A549 (cell line): ENCODE measurements at regions not wholly inside any gene's neighbourhood (a gene's known extent, or its start where the extent isn't known, plus 50 kb on each side); places are given as distances from the start of the nearest gene placed in this dataset.

ENCODE experiments used
- ATAC-seq, 2 experiments: fragments of 200-7000 bp in 1 of 2; fragments of >200 bp in 1 of 2; cut with Nextera tagmentation in 1 of 2; cut with Tn5 transposase in 1 of 2; 3 replicates each; pipeline versions ENCODE4 v1.8.0 to v1.9.1; 2018 to 2020; ENCODE audit warnings: mild to moderate bottlenecking in 1 of 2, moderate library complexity in 1 of 2
- CTCF ChIA-PET: fragments of 300-600 bp; sonication (Branson Sonifier 250); formaldehyde crosslinking; extraction: SDS; loops from one replicate; lab custom pipeline; 2021; ENCODE audit warnings: antibody characterized with exemption, inconsistent platforms; lab: Yijun Ruan, JAX
- POLR2A ChIA-PET: fragments of 350-600 bp; formaldehyde crosslinking; extraction: SDS; loops from one replicate; lab custom pipeline; 2021; ENCODE audit warnings: antibody characterized with exemption, inconsistent platforms; lab: Yijun Ruan, JAX
- DNase-seq, 2 experiments: peaks; one replicate each; pipeline versions ENCODE4 v3.0.0 to v3.0.0-alpha.2; 2011 to 2016; ENCODE audit warnings: low read depth in 1 of 2, low spot score in 1 of 2
- FAIRE-seq: peaks from 2 replicates; lab custom pipeline; 2011; peaks lifted over from hg19 to GRCh38; lab: Jason Lieb, UNC
- H3K27ac ChIP-seq, 2 experiments: fragments of >200 bp; sonication (Bioruptor Twin); formaldehyde crosslinking; 3 replicates each; pipeline ENCODE4 v1.5.1; 2016 to 2017
- H3K4me1 ChIP-seq: fragments of >200 bp; sonication (Bioruptor Twin); formaldehyde crosslinking; 3 replicates; pipeline ENCODE4 v1.6.1; 2016
- H3K4me2 ChIP-seq: fragments of >200 bp; sonication (Bioruptor Twin); formaldehyde crosslinking; 3 replicates; pipeline ENCODE4 v1.6.1; 2016
- H3K4me3 ChIP-seq: fragments of >200 bp; sonication (Bioruptor Twin); formaldehyde crosslinking; 3 replicates; pipeline ENCODE4 v1.5.1; 2016
- H3K9me3 ChIP-seq: fragments of >200 bp; sonication (Bioruptor Twin); formaldehyde crosslinking; 3 replicates; pipeline ENCODE4 v1.6.1; 2016
- CTCF ChIP-seq: fragments of >200 bp; sonication (Bioruptor Twin); formaldehyde crosslinking; IDR thresholded peaks from 3 replicates; pipeline ENCODE4 v1.5.1; 2016
- E2F6 ChIP-seq: IDR thresholded peaks from 2 replicates; pipeline ENCODE4 v1.6.1; 2012; ENCODE audit warnings: low read depth, borderline replicate concordance
- EHF ChIP-seq: fragments of 250-450 bp; sonication (Bioruptor Pico); IDR thresholded peaks from 2 replicates; pipeline ENCODE4 v1.5.0; 2020; ENCODE audit warnings: mild to moderate bottlenecking
- EP300 ChIP-seq, 2 experiments: fragments of >200 bp; sonication (Bioruptor Twin); formaldehyde crosslinking; IDR thresholded peaks; 2 replicates in 1 of 2; 3 replicates in 1 of 2; pipeline ENCODE4 v1.6.1; 2016 to 2017
- ESRRA ChIP-seq: fragments of 150-350 bp; IDR thresholded peaks from 2 replicates; pipeline ENCODE4 v1.6.1; 2014; ENCODE audit warnings: mild to moderate bottlenecking, low read length, borderline replicate concordance
- FOSB ChIP-seq: fragments of 250-450 bp; sonication (Bioruptor Pico); IDR thresholded peaks from 2 replicates; pipeline ENCODE4 v1.5.0; 2020; ENCODE audit warnings: mild to moderate bottlenecking, moderate library complexity
- HES2 ChIP-seq: fragments of >200 bp; sonication (Bioruptor Twin); formaldehyde crosslinking; IDR thresholded peaks from 2 replicates; pipeline ENCODE4 v1.6.1; 2016
- HMGXB4 ChIP-seq: fragments of 250-450 bp; sonication (Bioruptor Pico); IDR thresholded peaks from 2 replicates; pipeline ENCODE4 v1.5.0; 2021; ENCODE audit warnings: mild to moderate bottlenecking, moderate library complexity, borderline replicate concordance
- HOXB5 ChIP-seq: fragments of 250-450 bp; sonication (Bioruptor Pico); IDR thresholded peaks from 2 replicates; pipeline ENCODE4 v1.5.0; 2020; ENCODE audit warnings: mild to moderate bottlenecking, moderate library complexity
- KDM1A ChIP-seq: fragments of 200-600 bp; sonication (generic); IDR thresholded peaks from 2 replicates; pipeline ENCODE4 v1.6.1; 2016; ENCODE audit warnings: low read depth, mild to moderate bottlenecking
- KDM5A ChIP-seq: fragments of 200-600 bp; sonication (generic); IDR thresholded peaks from 2 replicates; pipeline ENCODE4 v1.6.1; 2016; ENCODE audit warnings: antibody characterized with exemption, mild to moderate bottlenecking
- MAFK ChIP-seq: fragments of 450-650 bp; IDR thresholded peaks from 2 replicates; pipeline ENCODE4 v1.6.1; 2014; ENCODE audit not compliant: partially characterized antibody
- MYC ChIP-seq: IDR thresholded peaks from 2 replicates; pipeline ENCODE4 v1.6.1; 2012; ENCODE audit warnings: mild to moderate bottlenecking, inconsistent platforms, low read length, improper control_type of control experiment, borderline replicate concordance
- NPAS2 ChIP-seq: fragments of 250-450 bp; sonication (Bioruptor Pico); IDR thresholded peaks from 2 replicates; pipeline ENCODE4 v1.8.0; 2022; ENCODE audit warnings: mild to moderate bottlenecking, moderate library complexity, borderline replicate concordance
- POLR2AphosphoS2 ChIP-seq: conservative IDR thresholded peaks from 2 replicates; pipeline ENCODE4 v1.6.1; 2012; ENCODE audit warnings: low read length, improper control_type of control experiment, inconsistent platforms
- RAD21 ChIP-seq, 2 experiments: fragments of >200 bp in 1 of 2; sonication (Bioruptor Twin) in 1 of 2; formaldehyde crosslinking in 1 of 2; IDR thresholded peaks in 1 of 2; conservative IDR thresholded peaks in 1 of 2; 2 replicates in 1 of 2; 3 replicates in 1 of 2; pipeline ENCODE4 v1.6.1; 2012 to 2018; ENCODE audit warnings: inconsistent platforms in 1 of 2
- RCOR1 ChIP-seq: fragments of 150-350 bp; IDR thresholded peaks from 2 replicates; pipeline ENCODE4 v1.6.1; 2014; ENCODE audit warnings: antibody characterized with exemption, low read length, low read depth
- RNF2 ChIP-seq: fragments of 200-600 bp; sonication (generic); IDR thresholded peaks from 2 replicates; pipeline ENCODE4 v1.6.1; 2016; ENCODE audit warnings: low read depth, mild to moderate bottlenecking, antibody characterized with exemption, moderate library complexity, borderline replicate concordance
- SREBF2 ChIP-seq: fragments of 450-650 bp; IDR thresholded peaks from 2 replicates; pipeline ENCODE4 v1.6.1; 2014; ENCODE audit warnings: mild to moderate bottlenecking, moderate library complexity
- ZFP36 ChIP-seq: fragments of 450-650 bp; IDR thresholded peaks from 2 replicates; pipeline ENCODE4 v1.6.1; 2014; ENCODE audit warnings: borderline replicate concordance; ENCODE audit not compliant: partially characterized antibody
- ZSCAN20 ChIP-seq: fragments of 250-450 bp; sonication (Bioruptor Pico); IDR thresholded peaks from 2 replicates; pipeline ENCODE4 v1.8.0; 2022; ENCODE audit warnings: mild to moderate bottlenecking, moderate library complexity
- WGBS: methylation state at CpG from one replicate; pipeline ENCODE4 v1.1.6; 2017; ENCODE audit errors: missing lambda C conversion rate; 5-methylcytosine and 5-hydroxymethylcytosine counted together
- TF ChIP-seq, protein P1 (sequence below): fragments of 250-450 bp; sonication (Bioruptor Pico); IDR thresholded peaks from 2 replicates; pipeline ENCODE4 v1.5.0; 2020; ENCODE audit warnings: low read depth, mild to moderate bottlenecking, moderate library complexity

DNA sequence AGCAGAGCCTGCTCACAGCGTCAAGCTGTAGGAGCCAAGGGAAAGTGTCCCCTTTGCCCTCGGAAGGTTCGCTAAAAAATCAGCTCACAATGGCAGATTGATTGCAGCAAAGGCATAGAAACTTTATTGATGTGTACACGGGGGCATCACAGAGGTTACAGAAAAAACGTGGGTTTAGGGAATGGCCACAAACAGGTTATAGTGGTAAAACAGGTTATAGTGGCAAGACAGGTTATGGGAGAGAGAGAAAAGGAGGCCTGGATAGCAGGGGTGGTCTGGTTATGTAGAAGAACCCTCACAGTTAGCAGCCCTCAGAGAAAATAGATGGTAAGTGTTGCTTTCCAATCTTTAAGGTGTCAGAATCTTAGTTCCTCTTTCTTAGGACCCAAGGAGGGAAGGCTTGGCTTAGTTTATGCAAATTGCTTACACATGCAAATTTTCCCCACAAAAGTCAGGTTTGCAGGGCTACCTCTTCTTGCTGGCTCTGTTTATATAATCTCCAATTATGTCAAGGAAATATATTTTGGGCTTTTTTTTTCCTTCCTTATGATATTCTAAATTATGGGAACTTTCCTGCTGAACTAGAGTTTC, 113.7 kb downstream of the BMP15 start:
- WGBS, result 3% methylated on average over 5 of the region's 5 CpGs

GRCh38 chrX:51026862-51027261, 116.3 kb downstream of the BMP15 start:
- ChIA-PET POLR2A (no interaction called here), CTCF (no interaction called here)
- no peak overlapping the region for H3K27ac ChIP-seq
- DNase-seq (no peak), FAIRE-seq (no peak), ATAC-seq (no peak)
- H3K4me3 ChIP-seq, result no peak overlapping the region
- H3K4me2 ChIP-seq, result no peak overlapping the region
- H3K9me3 ChIP-seq, result no peaks in the 10 kb centered on the region
- H3K4me1 ChIP-seq, result no peaks in the 10 kb centered on the region
- TF ChIP-seq KDM1A (no peak), POLR2AphosphoS2 (no peak), KDM5A (no peak), NPAS2 (CRISPR knock-in tag) (no peak), FOSB (CRISPR knock-in tag) (no peak), RAD21 (conservative IDR thresholded peaks at IDR 0.05 in 1 of 2, IDR thresholded peaks at IDR 0.05 in 1 of 2) (no peak), RNF2 (no peak), ESRRA (no peak), EP300 (IDR thresholded peaks at IDR 0.05) (no peak), HES2 (no peak), CTCF (no peak), ZSCAN20 (CRISPR knock-in tag) (no peak)
- TF ChIP-seq, protein P1, sequence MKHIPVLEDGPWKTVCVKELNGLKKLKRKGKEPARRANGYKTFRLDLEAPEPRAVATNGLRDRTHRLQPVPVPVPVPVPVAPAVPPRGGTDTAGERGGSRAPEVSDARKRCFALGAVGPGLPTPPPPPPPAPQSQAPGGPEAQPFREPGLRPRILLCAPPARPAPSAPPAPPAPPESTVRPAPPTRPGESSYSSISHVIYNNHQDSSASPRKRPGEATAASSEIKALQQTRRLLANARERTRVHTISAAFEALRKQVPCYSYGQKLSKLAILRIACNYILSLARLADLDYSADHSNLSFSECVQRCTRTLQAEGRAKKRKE, result no peak
- 14% methylated on average over 3 of the region's 3 CpGs for WGBS

More for the DNA sequence above, 113.7 kb downstream of the BMP15 start:
- TF ChIP-seq E2F6, result no peak
- TF ChIP-seq MAFK, result peak; percentile 9
- H3K4me3 ChIP-seq, result no peak overlapping the region
- FAIRE-seq (no peak), ATAC-seq (no peak), DNase-seq (no peak)
- CTCF ChIA-PET, result interaction anchor here (0.6 kb wide), 1 partner anchor 299 kb away, joined by 3 read pairs; no protein-coding TSS in a partner anchor
- no peak overlapping the region for H3K27ac ChIP-seq
- no peak overlapping the region for H3K4me2 ChIP-seq
- H3K4me1 ChIP-seq, result no peaks in the 10 kb centered on the region
- POLR2A ChIA-PET, result no interaction called here
- H3K9me3 ChIP-seq, result no peaks in the 10 kb centered on the region

DNA sequence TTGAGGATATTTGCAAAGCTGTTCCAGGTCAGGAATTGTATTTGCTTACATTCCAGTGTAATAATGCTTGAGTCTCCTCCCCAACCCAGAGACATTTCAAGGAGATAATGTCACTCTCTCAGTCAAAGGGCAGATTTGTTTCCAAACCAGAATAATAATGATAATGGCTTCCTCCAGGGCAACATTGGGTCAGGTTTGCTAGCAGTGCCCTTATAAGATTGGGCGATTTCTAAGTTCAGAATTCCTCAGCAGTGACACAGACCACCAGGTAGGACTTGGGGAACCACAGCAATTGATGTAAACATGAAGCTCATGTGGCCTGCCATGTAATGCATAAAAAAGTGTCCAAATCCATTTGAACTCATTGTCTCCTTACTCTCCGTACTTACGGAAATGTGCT, 125.2 kb downstream of the BMP15 start:
- ATAC-seq (no peak), DNase-seq (no peak), FAIRE-seq (no peak)
- 67% methylated on average over 3 of the region's 3 CpGs for WGBS
- ChIA-PET POLR2A (no interaction called here), CTCF (no interaction called here)
- Histone ChIP-seq H3K4me2 (no peak overlapping the region), H3K9me3 (no peaks in the 10 kb centered on the region), H3K4me1 (no peaks in the 10 kb centered on the region), H3K27ac (no peak overlapping the region), H3K4me3 (no peak overlapping the region)
- TF ChIP-seq, protein P1, result no peak
- TF ChIP-seq HOXB5 (no peak), ZFP36 (no peak), NPAS2 (CRISPR knock-in tag) (no peak), MYC (no peak), SREBF2 (no peak), RNF2 (no peak), EHF (CRISPR knock-in tag) (no peak), RCOR1 (no peak), RAD21 (conservative IDR thresholded peaks at IDR 0.05 in 1 of 2, IDR thresholded peaks at IDR 0.05 in 1 of 2) (no peak), HMGXB4 (CRISPR knock-in tag) (no peak)
- TF ChIP-seq, all 56 proteins: peak for 0
